ENCODE measurements at regions not wholly inside any gene's neighbourhood (a gene's known extent, or its start where the extent isn't known, plus 50 kb on each side); places are given as distances from the start of the nearest gene placed in this dataset.

GRCh38 chr3:98650971-98651779, 57.8 kb upstream of the CPOX start:
- Histone ChIP-seq H3K4me1 (peaks cover 0 to 3% (median 0%) of the 10 kb centered on the region in 12 donors), H3K27me3 (no peaks in the 10 kb centered on the region), H3K4me3 (no peak overlapping the region), H3K36me3 (no peaks in the 10 kb centered on the region), H3K9me3 (no peaks in the 10 kb centered on the region), H3K27ac (no peak overlapping the region)
- intact Hi-C loops (cut with DNase I): no loop called here
- 75 to 85% (median 78%) methylated on average over 3 of the region's 3 CpGs for WGBS, 4 donors
- ATAC-seq (no peak), DNase-seq (no peak)
- TF ChIP-seq CTCF (IDR thresholded peaks at IDR 0.05) (no peak), POLR2A (IDR thresholded peaks at IDR 0.05) (no peak)

GRCh38 chr3:98651780-98652077, 58.3 kb upstream of the CPOX start:
- no peaks in the 10 kb centered on the region for H3K36me3 ChIP-seq
- peaks cover 0 to 2% (median 0%) of the 10 kb centered on the region in 9 donors for H3K27me3 ChIP-seq
- H3K27ac ChIP-seq: no peak overlapping the region
- no peak overlapping the region for H3K4me3 ChIP-seq
- no peak for DNase-seq
- intact Hi-C loops (cut with DNase I): no loop called here
- H3K9me3 ChIP-seq: no peaks in the 10 kb centered on the region
- TF ChIP-seq POLR2A (IDR thresholded peaks at IDR 0.05) (no peak), CTCF (IDR thresholded peaks at IDR 0.05) (no peak)
- ATAC-seq: no peak
- H3K4me1 ChIP-seq: peaks cover 0 to 3% (median 0%) of the 10 kb centered on the region in 12 donors

- H3K4me1 ChIP-seq: peaks cover 0 to 4% (median 1%) of the 10 kb centered on the region in 12 donors
- no peak overlapping the region for H3K27ac ChIP-seq
- H3K36me3 ChIP-seq: no peaks in the 10 kb centered on the region
- H3K9me3 ChIP-seq: no peaks in the 10 kb centered on the region
- no peak for DNase-seq
- intact Hi-C loops (cut with DNase I): no loop called here
- TF ChIP-seq CTCF (IDR thresholded peaks at IDR 0.05) (no peak), POLR2A (IDR thresholded peaks at IDR 0.05) (no peak)
- H3K27me3 ChIP-seq: peaks cover 0 to 8% (median 0%) of the 10 kb centered on the region in 9 donors
- no peak overlapping the region for H3K4me3 ChIP-seq
- peak; percentile 42 to 94 (median 84) for ATAC-seq
- WGBS, 4 donors: 31 to 36% (median 33%) methylated on average over 3 of the region's 3 CpGs
Measured at GRCh38 chr3:98655666-98656065, 62.3 kb upstream of the CPOX start.

GRCh38 chr3:98657457-98657856, 64.0 kb upstream of the CPOX start:
- ATAC-seq (peak in 1 of 4 donors; percentile 41), DNase-seq (peak in 3 of 5 donors; percentile 15 to 68 (median 47))
- no peaks in the 10 kb centered on the region for H3K9me3 ChIP-seq
- 8 to 11% (median 9%) methylated on average over 25 of the region's 25 CpGs for WGBS, 4 donors
- peaks cover 0 to 8% (median 0%) of the 10 kb centered on the region in 9 donors for H3K27me3 ChIP-seq
- peaks cover 0 to 4% (median 1%) of the 10 kb centered on the region in 12 donors for H3K4me1 ChIP-seq
- intact Hi-C loops (cut with DNase I): no loop called here
- no peak for TF ChIP-seq POLR2A (IDR thresholded peaks at IDR 0.05)
- peak in 2 of 12 donors; percentile 12 to 32 for TF ChIP-seq CTCF (IDR thresholded peaks at IDR 0.05)
- H3K36me3 ChIP-seq: no peaks in the 10 kb centered on the region
- H3K4me3 ChIP-seq: peak overlapping the region in 4 of 12 donors; percentile 17 to 24 (median 20)
- no peak overlapping the region for H3K27ac ChIP-seq
